BE2C (cell line): ENCODE measurements at regions not wholly inside any gene's neighbourhood (a gene's known extent, or its start where the extent isn't known, plus 50 kb on each side); places are given as distances from the start of the nearest gene placed in this dataset.

Source experiments
- DNase-seq: peaks from one replicate; pipeline ENCODE4 v3.0.0-alpha.2; 2020
- H3K27me3 ChIP-seq: fragments of 250-450 bp; sonication (Bioruptor Pico); 2 replicates; pipeline ENCODE4 v1.5.1; 2020; ENCODE audit warnings: mild to moderate bottlenecking
- H3K36me3 ChIP-seq: fragments of 250-450 bp; sonication (Bioruptor Pico); 2 replicates; pipeline ENCODE4 v1.5.1; 2020; ENCODE audit warnings: mild to moderate bottlenecking
- H3K4me1 ChIP-seq: fragments of 250-450 bp; sonication (Bioruptor Pico); 2 replicates; pipeline ENCODE4 v1.5.1; 2020
- H3K4me3 ChIP-seq: 2 replicates; pipeline ENCODE4 v1.5.1; 2011; ENCODE audit warnings: low read depth, low read length
- H3K9me3 ChIP-seq: fragments of 250-450 bp; sonication (Bioruptor Pico); 2 replicates; pipeline ENCODE4 v1.5.1; 2020
- CTCF ChIP-seq: IDR thresholded peaks from 2 replicates; pipeline ENCODE4 v1.5.1; 2012; ENCODE audit warnings: mild to moderate bottlenecking, low read depth, low read length

- TF ChIP-seq CTCF: no peak
- no peaks in the 10 kb centered on the region for H3K4me1 ChIP-seq
- H3K4me3 ChIP-seq: no peak overlapping the region
- no peaks in the 10 kb centered on the region for H3K9me3 ChIP-seq
- H3K36me3 ChIP-seq: no peaks in the 10 kb centered on the region
- peaks cover 3% of the 10 kb centered on the region for H3K27me3 ChIP-seq
- no peak for DNase-seq
These were observed 96.9 kb upstream of the STEAP1B start for GRCh38 chr7:22596763-22597400.

DNA sequence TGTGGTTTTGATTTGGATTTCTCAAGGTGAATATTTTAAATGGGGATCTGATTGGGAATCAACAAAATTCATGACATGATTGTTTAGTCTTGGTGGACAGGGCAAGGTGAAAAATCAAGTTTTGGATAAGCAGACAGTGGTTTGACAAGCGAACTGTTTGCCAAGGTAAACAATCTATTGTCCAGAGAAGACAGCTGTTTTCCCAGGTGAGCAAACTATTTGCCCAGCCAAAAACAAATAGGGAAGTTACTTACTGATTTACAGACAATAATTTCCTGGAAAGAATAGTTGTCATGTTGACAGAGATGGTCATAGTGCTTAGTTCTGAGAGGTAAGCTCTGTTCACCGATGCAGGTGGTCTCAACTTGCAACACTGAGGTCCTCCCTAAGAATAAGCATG, 94.0 kb upstream of the STEAP1B start:
- Histone ChIP-seq H3K4me1 (no peaks in the 10 kb centered on the region), H3K27me3 (peaks cover 5% of the 10 kb centered on the region), H3K9me3 (no peaks in the 10 kb centered on the region), H3K36me3 (no peaks in the 10 kb centered on the region), H3K4me3 (no peak overlapping the region)
- no peak for DNase-seq
- TF ChIP-seq CTCF: no peak

DNA sequence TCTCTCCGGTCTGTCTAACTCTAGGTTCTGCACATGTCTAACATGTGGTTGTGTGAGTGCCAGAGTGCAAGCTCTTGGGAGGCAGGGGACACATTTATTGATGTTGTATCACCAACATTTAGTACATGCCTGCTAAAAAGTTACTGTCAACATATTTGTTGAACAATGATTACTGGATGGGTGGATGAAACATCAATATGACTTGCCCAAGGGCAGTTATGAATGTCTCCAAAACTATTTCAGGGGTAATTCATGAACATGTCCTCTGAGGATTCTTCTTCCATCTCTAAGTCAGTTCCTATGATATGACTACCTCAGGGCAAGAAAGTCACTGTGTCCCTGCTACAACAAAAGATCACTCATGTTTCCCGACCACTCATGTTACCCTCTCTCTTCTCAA, 91.3 kb upstream of the STEAP1B start:
- no peaks in the 10 kb centered on the region for H3K36me3 ChIP-seq
- no peak for DNase-seq

GRCh38 chr7:22589641-22590201, 89.7 kb upstream of the STEAP1B start:
- Histone ChIP-seq H3K9me3 (no peaks in the 10 kb centered on the region), H3K4me1 (no peaks in the 10 kb centered on the region), H3K4me3 (no peak overlapping the region), H3K36me3 (no peaks in the 10 kb centered on the region), H3K27me3 (peaks cover 13% of the 10 kb centered on the region)
- no peak for DNase-seq
- TF ChIP-seq CTCF: no peak

More for the DNA sequence above, 91.3 kb upstream of the STEAP1B start:
- no peaks in the 10 kb centered on the region for H3K4me1 ChIP-seq
- no peak overlapping the region for H3K4me3 ChIP-seq
- H3K9me3 ChIP-seq: no peaks in the 10 kb centered on the region
- no peak for TF ChIP-seq CTCF
- H3K27me3 ChIP-seq: peaks cover 13% of the 10 kb centered on the region

- Histone ChIP-seq H3K4me3 (no peak overlapping the region), H3K27me3 (peaks cover 13% of the 10 kb centered on the region), H3K36me3 (no peaks in the 10 kb centered on the region), H3K4me1 (no peaks in the 10 kb centered on the region), H3K9me3 (no peaks in the 10 kb centered on the region)
- no peak for DNase-seq
- TF ChIP-seq CTCF: no peak
These were observed 88.4 kb upstream of the STEAP1B start for GRCh38 chr7:22588351-22588750.

DNA sequence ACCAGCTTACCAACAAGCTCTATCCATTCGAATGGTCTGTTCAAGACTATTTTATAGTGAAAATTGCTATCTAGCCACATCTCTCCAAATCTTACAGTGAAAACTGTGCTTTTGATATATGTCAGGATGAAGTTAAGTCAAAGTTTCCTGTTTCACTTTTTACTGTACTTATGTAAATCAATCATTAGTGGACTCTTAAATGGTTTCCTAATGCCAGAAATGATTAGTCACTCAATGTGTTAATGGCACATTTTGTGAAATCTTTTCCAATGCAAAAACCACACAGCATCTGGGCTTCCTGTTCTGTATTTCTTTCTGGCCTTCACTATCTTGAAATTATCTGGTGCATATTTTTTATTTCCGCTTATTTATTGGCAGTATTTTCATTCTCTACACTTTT, 87.3 kb upstream of the STEAP1B start:
- no peak for DNase-seq

More for the DNA sequence above, 87.3 kb upstream of the STEAP1B start:
- Histone ChIP-seq H3K27me3 (peaks cover 13% of the 10 kb centered on the region), H3K36me3 (no peaks in the 10 kb centered on the region), H3K4me3 (no peak overlapping the region), H3K9me3 (no peaks in the 10 kb centered on the region), H3K4me1 (no peaks in the 10 kb centered on the region)
- no peak for TF ChIP-seq CTCF
